ENCODE measurements at regions not wholly inside any gene's neighbourhood (a gene's known extent, or its start where the extent isn't known, plus 50 kb on each side); places are given as distances from the start of the nearest gene placed in this dataset.

DNA sequence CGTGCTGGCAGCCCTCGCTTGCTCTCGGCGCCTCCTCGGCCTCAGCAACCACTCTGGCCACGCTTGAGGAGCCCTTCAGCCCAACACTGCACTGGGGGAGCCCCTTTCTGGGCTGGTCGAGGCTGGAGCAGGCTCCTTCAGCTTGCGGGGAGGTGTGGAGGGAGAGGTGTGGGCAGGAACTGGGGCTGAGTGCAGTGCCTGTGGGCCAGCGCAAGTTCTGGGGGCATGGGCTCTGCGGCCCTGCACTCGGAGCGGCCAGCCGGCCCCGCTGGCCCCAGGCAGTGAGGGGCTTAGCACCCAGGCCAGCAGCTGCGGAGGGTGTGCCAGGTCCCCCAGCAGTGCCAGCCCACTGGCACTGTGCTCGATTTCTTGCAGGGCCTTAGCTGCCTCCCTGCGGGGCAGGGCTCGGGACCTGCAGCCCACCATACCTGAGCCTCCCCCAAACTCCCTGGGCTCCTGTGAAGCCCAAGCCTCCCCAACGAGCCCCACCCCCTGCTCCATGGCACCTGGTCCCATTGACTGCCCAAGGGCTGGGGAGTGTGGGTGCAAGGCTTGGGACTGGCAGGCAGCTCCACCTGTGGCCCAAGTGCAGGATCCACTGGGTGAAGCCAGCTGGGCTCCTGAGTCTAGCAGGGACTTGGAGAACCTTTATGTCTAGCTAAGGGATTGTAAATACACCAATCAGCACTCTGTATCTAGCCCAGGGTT lies 556.8 kb downstream of the GABRG1 start:
- WGBS: 73% methylated on average over 8 of the region's 19 CpGs
- H3K4me3 ChIP-seq: no peak overlapping the region
- intact Hi-C loops (cut with DNase I): no loop called here
- H3K36me3 ChIP-seq: no peaks in the 10 kb centered on the region
- no peak overlapping the region for H3K27ac ChIP-seq (replicated peaks in 1 of 4)
- no peaks in the 10 kb centered on the region for H3K4me1 ChIP-seq
- no peaks in the 10 kb centered on the region for H3K9me3 ChIP-seq
- no peaks in the 10 kb centered on the region for H3K27me3 ChIP-seq
- DNase-seq (ENCODE audit: extremely low spot score): no peak
- TF ChIP-seq POLR2A (IDR thresholded peaks at IDR 0.05; ENCODE audit: low read depth): no peak
- TF ChIP-seq, protein P1, sequence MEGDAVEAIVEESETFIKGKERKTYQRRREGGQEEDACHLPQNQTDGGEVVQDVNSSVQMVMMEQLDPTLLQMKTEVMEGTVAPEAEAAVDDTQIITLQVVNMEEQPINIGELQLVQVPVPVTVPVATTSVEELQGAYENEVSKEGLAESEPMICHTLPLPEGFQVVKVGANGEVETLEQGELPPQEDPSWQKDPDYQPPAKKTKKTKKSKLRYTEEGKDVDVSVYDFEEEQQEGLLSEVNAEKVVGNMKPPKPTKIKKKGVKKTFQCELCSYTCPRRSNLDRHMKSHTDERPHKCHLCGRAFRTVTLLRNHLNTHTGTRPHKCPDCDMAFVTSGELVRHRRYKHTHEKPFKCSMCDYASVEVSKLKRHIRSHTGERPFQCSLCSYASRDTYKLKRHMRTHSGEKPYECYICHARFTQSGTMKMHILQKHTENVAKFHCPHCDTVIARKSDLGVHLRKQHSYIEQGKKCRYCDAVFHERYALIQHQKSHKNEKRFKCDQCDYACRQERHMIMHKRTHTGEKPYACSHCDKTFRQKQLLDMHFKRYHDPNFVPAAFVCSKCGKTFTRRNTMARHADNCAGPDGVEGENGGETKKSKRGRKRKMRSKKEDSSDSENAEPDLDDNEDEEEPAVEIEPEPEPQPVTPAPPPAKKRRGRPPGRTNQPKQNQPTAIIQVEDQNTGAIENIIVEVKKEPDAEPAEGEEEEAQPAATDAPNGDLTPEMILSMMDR (IDR thresholded peaks at IDR 0.05): no peak
- no peak for TF ChIP-seq POLR2AphosphoS5 (IDR thresholded peaks at IDR 0.05)
- TF ChIP-seq EP300 (IDR thresholded peaks at IDR 0.05): no peak

DNA sequence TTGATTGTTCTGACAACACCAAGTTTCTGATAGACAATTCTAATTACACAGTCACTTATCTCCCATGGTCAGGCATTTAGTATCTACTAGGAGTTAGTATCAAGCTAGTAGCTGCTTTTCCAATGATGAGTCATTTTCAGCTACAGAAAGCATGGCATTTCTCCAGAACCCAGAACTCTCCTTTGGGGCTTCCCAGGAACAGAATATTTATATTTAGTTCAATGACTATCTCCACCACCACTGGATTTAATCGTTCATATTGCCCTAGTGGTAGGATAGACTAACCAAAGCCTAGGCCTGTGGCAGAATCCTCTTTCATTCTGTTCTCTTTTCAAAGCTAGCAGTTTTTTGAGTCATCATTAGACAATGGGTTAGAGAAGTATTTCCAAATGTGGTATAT lies 569.4 kb downstream of the GABRG1 start:
- 39% methylated on average over 1 of the region's 1 CpG for WGBS
- intact Hi-C loops (cut with DNase I): no loop called here
- H3K9me3 ChIP-seq: no peaks in the 10 kb centered on the region
- H3K27ac ChIP-seq (replicated peaks in 1 of 4): no peak overlapping the region
- peaks cover 0 to 5% (median 0%) of the 10 kb centered on the region in 4 donors for H3K4me1 ChIP-seq
- no peak for DNase-seq (ENCODE audit: extremely low spot score)
- H3K27me3 ChIP-seq: no peaks in the 10 kb centered on the region
- H3K4me3 ChIP-seq: no peak overlapping the region
- no peaks in the 10 kb centered on the region for H3K36me3 ChIP-seq
- TF ChIP-seq POLR2A (IDR thresholded peaks at IDR 0.05; ENCODE audit: low read depth) (no peak), EP300 (IDR thresholded peaks at IDR 0.05) (no peak), POLR2AphosphoS5 (IDR thresholded peaks at IDR 0.05) (no peak)
- TF ChIP-seq, protein P1 (IDR thresholded peaks at IDR 0.05): no peak

DNA sequence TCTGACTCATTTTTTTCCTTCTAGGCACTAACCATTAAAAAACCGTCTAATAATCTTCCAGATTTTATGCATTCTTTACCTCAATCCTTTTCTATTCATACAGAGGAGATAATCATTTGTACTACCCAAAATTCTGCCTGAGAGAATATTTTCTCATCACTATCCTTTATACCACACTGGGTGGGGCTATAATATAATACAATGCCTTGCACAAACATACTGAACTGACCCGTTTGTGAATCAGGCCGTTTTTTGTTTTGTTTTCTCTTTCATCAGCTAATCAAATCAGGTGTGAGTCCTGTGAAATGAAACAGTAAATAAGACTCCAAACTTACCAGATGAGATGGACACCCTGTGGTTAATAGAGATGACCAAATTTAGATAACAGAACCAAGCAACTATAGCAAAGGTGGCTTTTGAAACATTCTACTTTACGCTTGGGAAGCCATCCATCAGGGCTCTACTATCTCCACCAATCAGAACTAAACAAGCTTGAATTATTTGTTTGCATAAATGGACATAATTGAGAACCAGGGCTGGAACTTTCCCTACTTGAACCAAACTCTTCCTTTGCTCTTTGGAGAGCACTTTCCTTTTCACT lies 573.0 kb downstream of the GABRG1 start:
- DNase-seq (ENCODE audit: extremely low spot score): no peak
- peaks cover 0 to 5% (median 0%) of the 10 kb centered on the region in 4 donors for H3K4me1 ChIP-seq
- H3K27me3 ChIP-seq: no peaks in the 10 kb centered on the region
- H3K27ac ChIP-seq (replicated peaks in 1 of 4): no peak overlapping the region
- no peaks in the 10 kb centered on the region for H3K36me3 ChIP-seq
- intact Hi-C loops (cut with DNase I): no loop called here
- no peak for TF ChIP-seq EP300 (IDR thresholded peaks at IDR 0.05)
- TF ChIP-seq POLR2AphosphoS5 (IDR thresholded peaks at IDR 0.05): no peak
- TF ChIP-seq, protein P1 (IDR thresholded peaks at IDR 0.05): no peak
- no peak for TF ChIP-seq POLR2A (IDR thresholded peaks at IDR 0.05; ENCODE audit: low read depth)
- no peak overlapping the region for H3K4me3 ChIP-seq
- no peaks in the 10 kb centered on the region for H3K9me3 ChIP-seq
- WGBS: 51% methylated on average over 4 of the region's 4 CpGs

DNA sequence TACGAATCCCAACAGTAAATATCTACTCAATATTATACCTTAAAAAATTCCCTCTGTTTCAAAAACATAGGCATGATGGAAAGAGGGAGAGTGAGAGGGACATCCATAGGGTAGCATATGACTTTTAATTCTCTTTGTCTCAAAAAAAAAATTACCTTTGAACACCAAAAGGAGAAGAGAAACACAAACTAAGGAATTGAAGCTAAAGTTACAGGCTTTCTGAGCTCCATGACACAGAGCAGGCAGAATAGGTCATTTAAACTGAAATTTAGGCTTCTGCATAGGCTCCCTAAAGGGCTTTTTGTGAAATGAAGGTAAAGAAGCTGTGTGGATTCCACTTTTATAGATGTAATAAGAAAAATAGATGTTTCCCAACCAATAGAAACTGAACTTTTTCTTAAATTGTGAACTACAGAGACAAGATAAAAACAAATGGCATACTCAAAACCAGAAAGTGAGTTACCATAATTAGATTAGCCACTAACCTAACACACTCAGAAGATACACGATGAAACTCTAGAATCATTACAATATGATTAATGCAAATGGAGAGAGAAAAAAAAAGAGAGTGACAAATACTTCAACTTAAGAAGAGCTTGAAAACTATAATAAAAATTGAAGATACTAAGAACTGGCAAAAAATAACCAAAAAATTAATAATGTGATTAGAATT lies 584.6 kb downstream of the GABRG1 start:
- Histone ChIP-seq H3K36me3 (no peaks in the 10 kb centered on the region), H3K27me3 (no peaks in the 10 kb centered on the region), H3K4me1 (no peaks in the 10 kb centered on the region), H3K27ac (replicated peaks in 1 of 4) (no peak overlapping the region), H3K4me3 (no peak overlapping the region), H3K9me3 (no peaks in the 10 kb centered on the region)
- DNase-seq (ENCODE audit: extremely low spot score): no peak
- TF ChIP-seq POLR2AphosphoS5 (IDR thresholded peaks at IDR 0.05) (no peak), POLR2A (IDR thresholded peaks at IDR 0.05; ENCODE audit: low read depth) (no peak), EP300 (IDR thresholded peaks at IDR 0.05) (no peak)
- TF ChIP-seq, protein P1 (IDR thresholded peaks at IDR 0.05): no peak
- intact Hi-C loops (cut with DNase I): no loop called here
- 80% methylated on average over 2 of the region's 2 CpGs for WGBS
